Pancreas (tissue), 10 donors: ENCODE measurements at regions not wholly inside any gene's neighbourhood (a gene's known extent, or its start where the extent isn't known, plus 50 kb on each side); places are given as distances from the start of the nearest gene placed in this dataset.

ENCODE experiments used
- ATAC-seq, 4 donors: fragments of 200-7000 bp; cut with Tn5 transposase; one replicate each; pipeline versions ENCODE4 v1.8.0 to v1.9.1; 2020; ENCODE audit warnings: mild to moderate bottlenecking in 4 of 4, moderate library complexity in 4 of 4
- DNase-seq, 6 donors: peaks; one replicate each; pipeline ENCODE4 v3.0.0-alpha.2; 2020
- FAIRE-seq: peaks from 2 replicates; lab custom pipeline; 2012; peaks lifted over from hg19 to GRCh38; lab: Jason Lieb, UNC
- H3K27ac ChIP-seq, 4 donors: fragments of 200-600 bp; sonication (generic); 1 replicate in 3 of 4; 2 replicates in 1 of 4; pipeline versions ENCODE4 v1.5.0 to v1.8.0; 2020
- H3K27me3 ChIP-seq, 4 donors: fragments of 200-600 bp; one replicate each; pipeline ENCODE4 v1.8.0; 2021
- H3K36me3 ChIP-seq, 3 donors: fragments of 200-600 bp; sonication (generic) in 1 of 3; one replicate each; pipeline versions ENCODE4 v1.5.0 to v1.8.0; 2020 to 2021
- H3K4me1 ChIP-seq, 3 donors: fragments of 200-600 bp; one replicate each; pipeline ENCODE4 v1.8.0; 2021
- H3K4me3 ChIP-seq, 4 donors: fragments of 200-600 bp; sonication (generic) in 2 of 4; one replicate each; pipeline versions ENCODE4 v1.5.0 to v1.8.0; 2020 to 2021
- H3K9me3 ChIP-seq, 4 donors: fragments of 200-600 bp; one replicate each; pipeline ENCODE4 v1.8.0; 2021
- WGBS, 2 donors: extraction: QIAGEN DNeasy Blood & Tissue Kit; methylation state at CpG; one replicate each; pipeline ENCODE4 v1.1.7; 2013; 5-methylcytosine and 5-hydroxymethylcytosine counted together
- intact Hi-C, 3 donors: fragments of 100-400 bp; cut with DNase I; formaldehyde crosslinking; loops; one replicate each; pipeline versions ENCODE4 v1.11.1 to v1.14.2; 2022
- TF ChIP-seq, protein P1 (sequence below), 4 donors: fragments of 200-600 bp; sonication (generic) in 3 of 4; IDR thresholded peaks; one replicate each; pipeline versions ENCODE4 v1.5.0 to v1.8.0; 2021; ENCODE audit warnings: antibody characterized with exemption in 4 of 4
- donor health status: healthy with polysubstance abuse.
- donor health status: DM: no; HTN: no; CAD: no; lungs with moderate emphysema.
- donor health status: DM: no; HTN: no; CAD: no.
- donor health status: control.
- donor health status: control.
- donor health status: Bipolar disorder and iron deficiency.
- donor health status: DM: yes; HTN: yes; CAD: no.
- donor health status: DM: no; HTN: no; CAD: no.
- donor health status: DM: no; HTN: no; CAD: no.
- donor health status: DM: yes; HTN: yes; CAD: no.

DNA sequence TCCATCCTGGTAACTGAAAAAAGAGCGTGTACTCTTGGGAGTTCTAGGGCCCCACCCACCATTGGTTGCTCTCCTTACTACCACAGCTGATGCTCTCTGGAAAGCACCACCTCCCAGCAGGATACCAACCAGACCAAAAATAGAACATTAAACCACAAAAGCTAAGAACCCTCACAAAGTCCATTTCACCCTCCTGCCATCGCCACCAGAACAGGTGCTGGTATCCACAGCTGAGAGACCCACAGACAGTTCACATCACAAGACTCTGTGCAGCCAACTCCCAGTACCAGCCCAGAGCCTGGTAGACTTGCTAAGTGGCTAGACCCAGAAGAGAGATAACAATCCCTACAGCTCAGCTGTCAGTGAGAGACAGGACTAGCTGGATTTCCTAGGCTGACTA lies 240.6 kb downstream of the PABPC4L start:
- intact Hi-C loops: no loop called here
- ATAC-seq (no peak), DNase-seq (no peak), FAIRE-seq (no peak)
- Histone ChIP-seq H3K27me3 (no peaks in the 10 kb centered on the region), H3K4me1 (no peaks in the 10 kb centered on the region), H3K27ac (no peak overlapping the region), H3K4me3 (no peak overlapping the region), H3K36me3 (no peaks in the 10 kb centered on the region), H3K9me3 (no peaks in the 10 kb centered on the region)
- TF ChIP-seq, protein P1, sequence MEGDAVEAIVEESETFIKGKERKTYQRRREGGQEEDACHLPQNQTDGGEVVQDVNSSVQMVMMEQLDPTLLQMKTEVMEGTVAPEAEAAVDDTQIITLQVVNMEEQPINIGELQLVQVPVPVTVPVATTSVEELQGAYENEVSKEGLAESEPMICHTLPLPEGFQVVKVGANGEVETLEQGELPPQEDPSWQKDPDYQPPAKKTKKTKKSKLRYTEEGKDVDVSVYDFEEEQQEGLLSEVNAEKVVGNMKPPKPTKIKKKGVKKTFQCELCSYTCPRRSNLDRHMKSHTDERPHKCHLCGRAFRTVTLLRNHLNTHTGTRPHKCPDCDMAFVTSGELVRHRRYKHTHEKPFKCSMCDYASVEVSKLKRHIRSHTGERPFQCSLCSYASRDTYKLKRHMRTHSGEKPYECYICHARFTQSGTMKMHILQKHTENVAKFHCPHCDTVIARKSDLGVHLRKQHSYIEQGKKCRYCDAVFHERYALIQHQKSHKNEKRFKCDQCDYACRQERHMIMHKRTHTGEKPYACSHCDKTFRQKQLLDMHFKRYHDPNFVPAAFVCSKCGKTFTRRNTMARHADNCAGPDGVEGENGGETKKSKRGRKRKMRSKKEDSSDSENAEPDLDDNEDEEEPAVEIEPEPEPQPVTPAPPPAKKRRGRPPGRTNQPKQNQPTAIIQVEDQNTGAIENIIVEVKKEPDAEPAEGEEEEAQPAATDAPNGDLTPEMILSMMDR (IDR thresholded peaks at IDR 0.05): no peak
- WGBS, 2 donors: 80 to 87% methylated on average over 2 of the region's 2 CpGs

GRCh38 chr4:133943081-133943480 lies 258.5 kb downstream of the PABPC4L start:
- 12 to 15% methylated on average over 1 of the region's 1 CpG for WGBS, 2 donors
- Histone ChIP-seq H3K4me3 (no peak overlapping the region), H3K27me3 (no peaks in the 10 kb centered on the region), H3K27ac (no peak overlapping the region), H3K4me1 (no peaks in the 10 kb centered on the region), H3K36me3 (no peaks in the 10 kb centered on the region), H3K9me3 (no peaks in the 10 kb centered on the region)
- no peak for DNase-seq
- no peak for ATAC-seq
- intact Hi-C loops: no loop called here
- FAIRE-seq: no peak
- TF ChIP-seq, protein P1 (IDR thresholded peaks at IDR 0.05): no peak

- FAIRE-seq: no peak
- no peak for DNase-seq
Observed at GRCh38 chr4:133938061-133938460, 263.5 kb downstream of the PABPC4L start.

GRCh38 chr4:133929531-133930239 lies 271.9 kb downstream of the PABPC4L start:
- WGBS, 2 donors: 54 to 71% methylated on average over 1 of the region's 1 CpG

More at GRCh38 chr4:133938061-133938460, 263.5 kb downstream of the PABPC4L start:
- ATAC-seq: no peak
- TF ChIP-seq, protein P1 (IDR thresholded peaks at IDR 0.05): no peak
- no peaks in the 10 kb centered on the region for H3K27me3 ChIP-seq
- no peaks in the 10 kb centered on the region for H3K36me3 ChIP-seq
- no peaks in the 10 kb centered on the region for H3K9me3 ChIP-seq
- H3K27ac ChIP-seq: no peak overlapping the region
- no peaks in the 10 kb centered on the region for H3K4me1 ChIP-seq
- H3K4me3 ChIP-seq: no peak overlapping the region
- intact Hi-C loops: no loop called here

More at GRCh38 chr4:133929531-133930239, 271.9 kb downstream of the PABPC4L start:
- H3K27me3 ChIP-seq: no peaks in the 10 kb centered on the region
- no peak overlapping the region for H3K27ac ChIP-seq
- FAIRE-seq (no peak), DNase-seq (no peak), ATAC-seq (no peak)
- intact Hi-C loops: no loop called here
- H3K4me3 ChIP-seq: no peak overlapping the region
- H3K36me3 ChIP-seq: no peaks in the 10 kb centered on the region
- TF ChIP-seq, protein P1 (IDR thresholded peaks at IDR 0.05): no peak
- H3K9me3 ChIP-seq: no peaks in the 10 kb centered on the region
- H3K4me1 ChIP-seq: no peaks in the 10 kb centered on the region
